HUES6 (cell line): ENCODE measurements at regions not wholly inside any gene's neighbourhood (a gene's known extent, or its start where the extent isn't known, plus 50 kb on each side); places are given as distances from the start of the nearest gene placed in this dataset.

Experiments
- H3K27ac ChIP-seq: 2 replicates; pipeline ENCODE4 v1.7.0; 2013; ENCODE audit warnings: low read depth, mild to moderate bottlenecking, low read length, inconsistent platforms
- H3K27me3 ChIP-seq: 2 replicates; pipeline ENCODE4 v1.6.1; 2013; ENCODE audit warnings: low read length; ENCODE audit not compliant: control insufficient read depth, insufficient read depth
- H3K36me3 ChIP-seq: 2 replicates; pipeline ENCODE4 v1.6.1; 2013; ENCODE audit warnings: low read length; ENCODE audit not compliant: control insufficient read depth, insufficient read depth
- H3K4me1 ChIP-seq: 2 replicates; pipeline ENCODE4 v1.6.1; 2013; ENCODE audit warnings: low read length; ENCODE audit not compliant: control insufficient read depth, insufficient read depth
- H3K4me3 ChIP-seq: 2 replicates; pipeline ENCODE4 v1.5.1; 2013; ENCODE audit warnings: low read depth, low read length
- H3K9ac ChIP-seq: one replicate; pipeline ENCODE4 v1.6.1; 2013; ENCODE audit warnings: mild to moderate bottlenecking, low read length
- H3K9me3 ChIP-seq: 2 replicates; pipeline ENCODE4 v1.6.1; 2013; ENCODE audit warnings: low read depth, low read length; ENCODE audit not compliant: control insufficient read depth, insufficient read depth

DNA sequence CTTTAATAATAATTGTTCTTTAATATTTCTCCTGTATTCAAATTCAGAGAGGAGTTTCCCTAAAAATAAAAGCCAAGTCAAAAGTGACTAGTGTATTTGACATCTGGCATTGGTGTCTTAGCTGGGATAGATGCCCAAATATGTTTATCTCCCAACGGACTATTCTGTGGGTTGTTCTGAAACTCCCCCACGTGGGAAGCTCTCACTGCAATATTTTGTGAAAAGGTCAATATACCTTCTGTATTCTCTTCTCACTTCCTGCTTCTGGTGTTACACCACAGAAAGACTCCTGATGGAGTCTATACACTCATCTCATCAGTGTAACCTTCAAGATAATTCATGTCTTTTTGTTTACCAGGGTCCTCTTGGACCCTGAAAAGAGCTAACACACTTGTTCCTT is 2052.8 kb upstream of the TENM3 start:
- Histone ChIP-seq H3K9ac (no peak overlapping the region), H3K27me3 (no peaks in the 10 kb centered on the region), H3K4me1 (no peaks in the 10 kb centered on the region), H3K36me3 (no peaks in the 10 kb centered on the region), H3K27ac (no peak overlapping the region), H3K4me3 (no peak overlapping the region), H3K9me3 (no peaks in the 10 kb centered on the region)

- Histone ChIP-seq H3K36me3 (no peaks in the 10 kb centered on the region), H3K4me1 (no peaks in the 10 kb centered on the region), H3K4me3 (no peak overlapping the region), H3K27me3 (no peaks in the 10 kb centered on the region), H3K9me3 (no peaks in the 10 kb centered on the region), H3K27ac (no peak overlapping the region), H3K9ac (no peak overlapping the region)
Measured at GRCh38 chr4:180197471-180197870, 2045.7 kb upstream of the TENM3 start.

DNA sequence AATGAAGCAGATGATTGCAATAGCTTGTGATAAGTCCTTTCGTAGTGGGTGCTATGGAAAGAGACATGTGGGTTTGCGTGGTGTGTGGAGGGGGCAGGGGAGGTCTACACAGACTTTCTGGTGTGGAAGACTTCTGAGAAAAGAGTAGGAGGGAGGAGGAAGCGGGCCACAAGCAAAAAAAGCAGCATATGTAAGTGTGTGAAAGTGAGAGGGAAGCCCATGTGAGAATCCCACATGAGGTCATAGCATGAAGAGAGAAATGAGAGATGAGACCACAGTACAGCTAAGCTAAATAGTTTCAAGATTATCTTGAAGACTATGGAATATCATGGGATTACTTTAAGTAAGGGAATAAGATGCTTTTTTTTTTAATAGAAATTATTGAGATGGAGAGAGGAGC is 2039.9 kb upstream of the TENM3 start:
- H3K27me3 ChIP-seq: no peaks in the 10 kb centered on the region
- no peaks in the 10 kb centered on the region for H3K36me3 ChIP-seq
- no peak overlapping the region for H3K9ac ChIP-seq
- no peak overlapping the region for H3K27ac ChIP-seq
- H3K9me3 ChIP-seq: no peaks in the 10 kb centered on the region
- no peaks in the 10 kb centered on the region; the same call in 1 of the 2 replicates for H3K4me1 ChIP-seq
- H3K4me3 ChIP-seq: no peak overlapping the region

GRCh38 chr4:180205276-180205675 is 2037.9 kb upstream of the TENM3 start:
- Histone ChIP-seq H3K4me3 (no peak overlapping the region), H3K4me1 (no peaks in the 10 kb centered on the region; the same call in 1 of the 2 replicates), H3K9me3 (no peaks in the 10 kb centered on the region), H3K9ac (no peak overlapping the region), H3K27me3 (no peaks in the 10 kb centered on the region), H3K36me3 (no peaks in the 10 kb centered on the region), H3K27ac (no peak overlapping the region)

- Histone ChIP-seq H3K27ac (no peak overlapping the region), H3K36me3 (no peaks in the 10 kb centered on the region), H3K9me3 (no peaks in the 10 kb centered on the region), H3K4me3 (no peak overlapping the region), H3K27me3 (no peaks in the 10 kb centered on the region), H3K4me1 (no peaks in the 10 kb centered on the region; the same call in 1 of the 2 replicates), H3K9ac (no peak overlapping the region)
Measured at GRCh38 chr4:180207921-180208320, 2035.3 kb upstream of the TENM3 start.

GRCh38 chr4:180217070-180217469 is 2026.1 kb upstream of the TENM3 start:
- H3K4me3 ChIP-seq: no peak overlapping the region
- no peaks in the 10 kb centered on the region for H3K36me3 ChIP-seq
- H3K27ac ChIP-seq: no peak overlapping the region
- no peaks in the 10 kb centered on the region for H3K9me3 ChIP-seq
- no peak overlapping the region for H3K9ac ChIP-seq
- H3K27me3 ChIP-seq: no peaks in the 10 kb centered on the region
- H3K4me1 ChIP-seq: no peaks in the 10 kb centered on the region

DNA sequence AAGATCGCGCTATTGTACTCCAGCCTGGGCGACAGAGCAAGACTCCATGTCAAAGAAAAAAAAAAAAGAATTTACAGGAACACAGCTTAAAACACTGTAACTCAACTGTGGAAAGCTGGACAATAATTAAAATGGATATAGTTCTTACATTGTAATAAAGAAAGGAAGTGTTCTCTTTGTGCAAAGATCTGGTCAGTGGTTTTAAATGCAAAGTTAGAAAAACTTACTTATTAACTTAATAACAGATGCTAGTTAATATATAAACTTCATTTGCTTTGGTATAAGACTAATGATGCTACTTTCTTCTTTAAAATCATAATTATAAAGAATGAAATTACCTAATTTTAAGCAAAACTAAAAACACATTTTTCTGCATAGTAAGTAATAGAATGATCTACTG is 2024.1 kb upstream of the TENM3 start:
- H3K36me3 ChIP-seq: no peaks in the 10 kb centered on the region
- H3K4me3 ChIP-seq: no peak overlapping the region
- no peak overlapping the region for H3K27ac ChIP-seq
- no peaks in the 10 kb centered on the region for H3K27me3 ChIP-seq
- no peak overlapping the region for H3K9ac ChIP-seq
- H3K4me1 ChIP-seq: no peaks in the 10 kb centered on the region
- H3K9me3 ChIP-seq: no peaks in the 10 kb centered on the region

DNA sequence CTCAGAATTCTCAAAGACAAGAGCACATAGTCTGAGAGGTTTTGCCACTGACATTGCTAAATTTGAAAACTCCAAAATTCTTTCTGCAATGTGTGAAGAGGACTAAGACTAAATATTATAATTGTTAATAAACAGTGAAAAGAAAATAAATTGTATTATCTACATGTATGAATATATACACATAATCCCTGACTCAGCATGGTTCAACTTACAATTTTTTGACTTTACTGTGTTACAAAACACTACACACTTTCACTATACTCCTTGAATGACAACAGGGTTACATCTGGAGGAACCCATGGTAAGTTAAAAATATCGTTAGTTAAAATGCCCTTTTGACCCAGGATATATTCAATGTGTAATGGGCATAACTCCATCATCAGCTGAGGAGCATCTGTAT is 2017.2 kb upstream of the TENM3 start:
- Histone ChIP-seq H3K9me3 (no peaks in the 10 kb centered on the region), H3K27me3 (no peaks in the 10 kb centered on the region), H3K4me3 (no peak overlapping the region), H3K27ac (no peak overlapping the region), H3K9ac (no peak overlapping the region), H3K36me3 (no peaks in the 10 kb centered on the region), H3K4me1 (no peaks in the 10 kb centered on the region)

DNA sequence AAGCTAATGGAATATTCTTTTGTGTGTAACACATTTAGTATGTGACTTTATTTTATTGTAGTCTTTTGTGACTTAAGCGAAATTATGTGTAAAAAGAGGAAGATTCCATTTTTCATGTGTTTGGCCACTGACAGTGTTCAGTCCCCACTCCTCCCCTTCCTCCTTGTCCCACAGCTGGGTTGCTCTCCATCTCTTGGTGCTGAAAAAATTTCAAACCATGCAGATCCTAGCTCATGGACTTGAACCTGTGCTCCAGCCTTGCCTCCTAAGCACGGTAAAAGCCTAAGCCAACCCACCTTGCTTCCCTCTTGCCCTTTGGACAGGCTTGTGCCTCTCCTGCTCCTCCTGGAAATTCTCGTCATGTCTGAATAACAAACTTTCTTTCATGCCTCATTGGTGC is 2008.5 kb upstream of the TENM3 start:
- Histone ChIP-seq H3K36me3 (no peaks in the 10 kb centered on the region), H3K4me3 (no peak overlapping the region), H3K27me3 (no peaks in the 10 kb centered on the region), H3K4me1 (peaks cover 6% of the 10 kb centered on the region; the same call in 1 of the 2 replicates), H3K9ac (no peak overlapping the region), H3K9me3 (no peaks in the 10 kb centered on the region), H3K27ac (no peak overlapping the region)

DNA sequence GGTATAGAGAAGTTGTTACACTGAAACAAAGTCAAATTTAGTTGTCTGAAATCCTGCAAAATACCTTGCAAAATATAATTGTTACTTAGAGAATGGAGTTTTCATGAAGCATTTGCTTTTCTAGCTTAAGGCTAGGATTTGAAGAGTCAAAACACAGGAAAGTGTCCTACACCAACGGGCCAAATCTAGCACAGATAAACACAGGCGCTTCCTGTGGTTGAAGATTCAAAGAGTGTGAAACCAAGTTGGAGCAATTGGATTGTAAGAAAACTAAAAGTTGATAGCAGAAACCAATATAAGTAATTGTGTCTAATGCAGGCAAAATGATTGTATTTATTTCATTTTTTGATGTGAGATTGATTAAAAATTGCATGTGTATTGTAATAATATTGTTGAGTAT is 2002.5 kb upstream of the TENM3 start:
- H3K4me3 ChIP-seq: no peak overlapping the region
- H3K36me3 ChIP-seq: no peaks in the 10 kb centered on the region
- peaks cover 6% of the 10 kb centered on the region; the same call in 1 of the 2 replicates for H3K4me1 ChIP-seq
- H3K27ac ChIP-seq: no peak overlapping the region
- H3K27me3 ChIP-seq: no peaks in the 10 kb centered on the region
- no peaks in the 10 kb centered on the region for H3K9me3 ChIP-seq
- H3K9ac ChIP-seq: no peak overlapping the region

- H3K27me3 ChIP-seq: no peaks in the 10 kb centered on the region
- no peak overlapping the region for H3K9ac ChIP-seq
- no peak overlapping the region for H3K27ac ChIP-seq
- H3K4me1 ChIP-seq: no peaks in the 10 kb centered on the region
- no peaks in the 10 kb centered on the region for H3K36me3 ChIP-seq
- no peak overlapping the region for H3K4me3 ChIP-seq
- no peaks in the 10 kb centered on the region for H3K9me3 ChIP-seq
Measured at GRCh38 chr4:180253419-180253818, 1989.8 kb upstream of the TENM3 start.

- no peaks in the 10 kb centered on the region for H3K36me3 ChIP-seq
- H3K27ac ChIP-seq: no peak overlapping the region
Measured at GRCh38 chr4:180261346-180261745, 1981.9 kb upstream of the TENM3 start.

More at GRCh38 chr4:180261346-180261745, 1981.9 kb upstream of the TENM3 start:
- Histone ChIP-seq H3K27me3 (no peaks in the 10 kb centered on the region), H3K9ac (no peak overlapping the region), H3K4me1 (no peaks in the 10 kb centered on the region), H3K4me3 (no peak overlapping the region), H3K9me3 (no peaks in the 10 kb centered on the region)
